Esophagus squamous epithelium (tissue), 4 donors: ENCODE measurements at regions not wholly inside any gene's neighbourhood (a gene's known extent, or its start where the extent isn't known, plus 50 kb on each side); places are given as distances from the start of the nearest gene placed in this dataset.

ENCODE experiments used
- POLR2A ChIP-seq, 4 donors: fragments of 450-650 bp; IDR thresholded peaks; one replicate each; pipeline ENCODE4 v1.6.1; 2017; ENCODE audit warnings: antibody characterized with exemption in 4 of 4, mild to moderate bottlenecking in 4 of 4, moderate library complexity in 3 of 4
- TF ChIP-seq, protein P1 (sequence below), 6 experiments: fragments of 450-650 bp in 4 of 6; fragments of 200-600 bp in 2 of 6; sonication (generic) in 2 of 6; IDR thresholded peaks; one replicate each; pipeline ENCODE4 v1.5.1; 2016 to 2019; ENCODE audit warnings: antibody characterized with exemption in 6 of 6, mild to moderate bottlenecking in 4 of 6, moderate library complexity in 4 of 6

DNA sequence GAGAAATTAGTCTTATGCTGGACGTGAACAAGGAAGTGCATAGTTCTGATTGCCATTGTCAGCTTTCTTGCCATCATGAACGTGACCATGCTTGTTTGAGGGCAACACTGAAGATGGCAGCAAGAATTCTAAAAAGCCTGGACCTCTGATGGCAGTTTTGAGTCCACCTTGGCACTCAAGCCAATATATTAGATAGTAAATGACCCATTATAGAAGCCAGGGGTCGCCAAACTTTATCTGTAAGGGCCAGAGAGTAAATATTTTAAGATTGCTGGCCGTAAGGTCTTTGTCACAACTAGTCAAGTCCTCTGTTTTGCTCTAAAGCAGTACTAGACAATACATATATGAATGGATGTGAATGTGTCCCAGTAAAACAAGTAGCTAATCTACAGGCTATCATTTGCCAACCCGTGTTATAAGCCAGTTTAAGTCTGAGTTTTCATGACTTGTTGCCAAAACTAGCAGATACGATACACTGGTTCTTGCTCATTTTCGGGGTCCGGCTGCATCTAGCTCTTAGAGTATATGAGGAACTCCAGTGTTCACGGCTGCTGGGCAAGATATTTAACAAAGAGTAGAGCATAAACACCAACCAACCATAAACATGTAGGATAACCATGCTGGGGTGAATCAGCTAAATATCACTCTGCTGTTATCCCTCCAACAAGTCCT is 73.1 kb upstream of the PELI1 start:
- TF ChIP-seq, protein P1, sequence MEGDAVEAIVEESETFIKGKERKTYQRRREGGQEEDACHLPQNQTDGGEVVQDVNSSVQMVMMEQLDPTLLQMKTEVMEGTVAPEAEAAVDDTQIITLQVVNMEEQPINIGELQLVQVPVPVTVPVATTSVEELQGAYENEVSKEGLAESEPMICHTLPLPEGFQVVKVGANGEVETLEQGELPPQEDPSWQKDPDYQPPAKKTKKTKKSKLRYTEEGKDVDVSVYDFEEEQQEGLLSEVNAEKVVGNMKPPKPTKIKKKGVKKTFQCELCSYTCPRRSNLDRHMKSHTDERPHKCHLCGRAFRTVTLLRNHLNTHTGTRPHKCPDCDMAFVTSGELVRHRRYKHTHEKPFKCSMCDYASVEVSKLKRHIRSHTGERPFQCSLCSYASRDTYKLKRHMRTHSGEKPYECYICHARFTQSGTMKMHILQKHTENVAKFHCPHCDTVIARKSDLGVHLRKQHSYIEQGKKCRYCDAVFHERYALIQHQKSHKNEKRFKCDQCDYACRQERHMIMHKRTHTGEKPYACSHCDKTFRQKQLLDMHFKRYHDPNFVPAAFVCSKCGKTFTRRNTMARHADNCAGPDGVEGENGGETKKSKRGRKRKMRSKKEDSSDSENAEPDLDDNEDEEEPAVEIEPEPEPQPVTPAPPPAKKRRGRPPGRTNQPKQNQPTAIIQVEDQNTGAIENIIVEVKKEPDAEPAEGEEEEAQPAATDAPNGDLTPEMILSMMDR (IDR thresholded peaks at IDR 0.05): no peak
- TF ChIP-seq POLR2A (IDR thresholded peaks at IDR 0.05): no peak
